ENCODE measurements at regions not wholly inside any gene's neighbourhood (a gene's known extent, or its start where the extent isn't known, plus 50 kb on each side); places are given as distances from the start of the nearest gene placed in this dataset.

- TF ChIP-seq CTCF (IDR thresholded peaks at IDR 0.05): no peak
- TF ChIP-seq EP300 (IDR thresholded peaks at IDR 0.05): no peak
- TF ChIP-seq POLR2A (IDR thresholded peaks at IDR 0.05): no peak
- no peak for TF ChIP-seq POLR2AphosphoS5 (IDR thresholded peaks at IDR 0.05)
- WGBS: 80% methylated on average over 3 of the region's 3 CpGs
- Histone ChIP-seq H3K4me1 (no peaks in the 10 kb centered on the region), H3K27ac (no peak overlapping the region), H3K4me3 (no peak overlapping the region), H3K27me3 (no peaks in the 10 kb centered on the region), H3K36me3 (no peaks in the 10 kb centered on the region), H3K9me3 (peaks cover 3% of the 10 kb centered on the region)
- no peak for DNase-seq (ENCODE audit: low spot score in 2 of 2)
Measured at GRCh38 chr4:60002603-60003337, 1197.4 kb upstream of the ADGRL3 start.

DNA sequence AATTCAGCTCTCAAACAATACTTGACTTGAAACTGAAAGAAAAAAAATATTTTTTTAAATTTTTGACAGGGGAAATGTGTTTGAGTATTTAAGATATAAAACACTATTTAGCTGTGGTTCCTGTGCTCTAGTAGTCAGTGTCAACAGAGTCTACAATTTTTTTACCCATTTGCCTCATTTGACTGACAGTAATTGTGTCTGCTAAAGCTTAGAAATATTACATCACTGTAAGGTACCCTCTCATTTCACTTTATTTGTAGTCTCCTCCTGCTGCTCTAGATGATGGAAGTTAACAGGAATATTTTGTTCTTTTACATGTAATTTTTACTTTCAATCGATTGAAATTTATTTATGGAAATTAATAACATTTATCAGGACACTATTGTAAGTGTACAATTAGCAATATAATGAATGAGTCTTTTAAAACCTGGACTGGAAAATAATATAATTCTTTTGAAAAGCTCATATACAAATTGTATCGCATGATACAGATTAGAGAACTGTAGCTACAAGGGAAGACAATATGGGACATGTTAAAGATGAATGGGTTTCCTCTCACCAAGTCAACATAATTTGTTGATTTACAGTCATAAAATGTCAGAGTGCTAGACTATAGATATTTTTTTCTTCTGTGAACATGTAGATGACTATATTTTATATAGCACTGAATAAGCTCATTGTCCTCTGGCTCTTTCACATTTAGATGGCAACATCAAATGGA, 1186.5 kb upstream of the ADGRL3 start:
- WGBS: 86% methylated on average over 2 of the region's 2 CpGs
- Histone ChIP-seq H3K27ac (no peak overlapping the region), H3K4me3 (no peak overlapping the region), H3K4me1 (no peaks in the 10 kb centered on the region), H3K9me3 (no peaks in the 10 kb centered on the region), H3K27me3 (no peaks in the 10 kb centered on the region), H3K36me3 (no peaks in the 10 kb centered on the region)
- no peak for TF ChIP-seq EP300 (IDR thresholded peaks at IDR 0.05)
- no peak for TF ChIP-seq POLR2AphosphoS5 (IDR thresholded peaks at IDR 0.05)
- TF ChIP-seq POLR2A (IDR thresholded peaks at IDR 0.05): no peak
- no peak for TF ChIP-seq CTCF (IDR thresholded peaks at IDR 0.05)
- DNase-seq (ENCODE audit: low spot score in 2 of 2): no peak

- no peaks in the 10 kb centered on the region for H3K9me3 ChIP-seq
- no peaks in the 10 kb centered on the region for H3K4me1 ChIP-seq
- H3K27me3 ChIP-seq: no peaks in the 10 kb centered on the region
- WGBS: 63% methylated on average over 1 of the region's 1 CpG
- no peak overlapping the region for H3K27ac ChIP-seq
- H3K36me3 ChIP-seq: no peaks in the 10 kb centered on the region
- DNase-seq (ENCODE audit: low spot score in 2 of 2): no peak
- no peak overlapping the region for H3K4me3 ChIP-seq
- no peak for TF ChIP-seq POLR2A (IDR thresholded peaks at IDR 0.05)
- no peak for TF ChIP-seq POLR2AphosphoS5 (IDR thresholded peaks at IDR 0.05)
- TF ChIP-seq CTCF (IDR thresholded peaks at IDR 0.05): no peak
- TF ChIP-seq EP300 (IDR thresholded peaks at IDR 0.05): no peak
Measured at GRCh38 chr4:60016971-60017370, 1183.2 kb upstream of the ADGRL3 start.

DNA sequence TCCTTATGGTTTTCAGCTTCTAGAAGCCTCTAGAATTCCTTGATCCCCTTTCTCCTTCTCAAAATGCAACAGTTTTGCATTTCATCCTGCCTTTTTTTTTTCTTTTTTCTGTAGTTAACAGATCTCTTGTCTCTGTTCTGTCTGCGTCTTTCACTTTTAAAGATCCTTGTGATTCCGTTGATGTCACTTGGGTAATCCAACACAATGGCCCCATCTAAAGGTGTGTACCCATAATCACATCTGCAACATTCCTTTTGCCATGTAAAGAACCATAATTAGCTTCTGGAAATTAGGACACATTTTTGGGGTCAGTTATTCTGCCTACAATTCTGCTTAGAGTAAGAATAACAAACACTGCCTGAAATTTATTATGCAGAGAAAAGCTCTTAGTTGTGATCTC, 1180.9 kb upstream of the ADGRL3 start:
- H3K27me3 ChIP-seq: no peaks in the 10 kb centered on the region
- no peaks in the 10 kb centered on the region for H3K4me1 ChIP-seq
- TF ChIP-seq POLR2A (IDR thresholded peaks at IDR 0.05) (no peak), EP300 (IDR thresholded peaks at IDR 0.05) (no peak)
- H3K36me3 ChIP-seq: no peaks in the 10 kb centered on the region
- no peak for DNase-seq (ENCODE audit: low spot score in 2 of 2)
- no peaks in the 10 kb centered on the region for H3K9me3 ChIP-seq
- no peak overlapping the region for H3K27ac ChIP-seq
- 88% methylated on average over 2 of the region's 2 CpGs for WGBS
- H3K4me3 ChIP-seq: no peak overlapping the region

DNA sequence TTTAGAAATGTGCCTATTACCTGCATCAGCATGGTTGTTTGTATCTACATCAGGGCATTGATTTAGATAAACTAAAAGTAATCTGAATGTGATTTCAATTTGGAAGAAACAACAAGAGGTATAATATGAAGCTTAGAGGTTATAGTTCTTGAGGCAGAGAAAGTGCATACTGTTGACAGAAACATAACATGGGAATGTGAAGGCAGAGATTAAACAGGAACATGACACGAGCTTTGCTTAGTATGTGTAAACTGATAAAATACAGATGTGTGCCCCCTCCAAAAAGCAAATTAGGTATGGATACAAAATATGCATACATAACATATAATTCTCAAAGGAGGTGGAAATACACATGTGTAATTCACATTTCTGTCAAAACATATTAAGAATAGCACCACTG, 1180.2 kb upstream of the ADGRL3 start:
- WGBS: 53% methylated on average over 1 of the region's 1 CpG
- Histone ChIP-seq H3K36me3 (no peaks in the 10 kb centered on the region), H3K9me3 (no peaks in the 10 kb centered on the region), H3K27ac (no peak overlapping the region), H3K4me1 (no peaks in the 10 kb centered on the region), H3K4me3 (no peak overlapping the region), H3K27me3 (no peaks in the 10 kb centered on the region)
- TF ChIP-seq POLR2AphosphoS5 (IDR thresholded peaks at IDR 0.05) (no peak), EP300 (IDR thresholded peaks at IDR 0.05) (no peak), CTCF (IDR thresholded peaks at IDR 0.05) (no peak), POLR2A (IDR thresholded peaks at IDR 0.05) (no peak)
- DNase-seq (ENCODE audit: low spot score in 2 of 2): no peak
